Right lobe of liver (tissue), 4 donors: ENCODE measurements at regions not wholly inside any gene's neighbourhood (a gene's known extent, or its start where the extent isn't known, plus 50 kb on each side); places are given as distances from the start of the nearest gene placed in this dataset.

Source experiments
- POLR2A ChIP-seq: fragments of 450-650 bp; IDR thresholded peaks from one replicate; pipeline ENCODE4 v1.6.1; 2017; ENCODE audit warnings: antibody characterized with exemption, mild to moderate bottlenecking
- TF ChIP-seq, protein P1 (sequence below), 4 donors: fragments of 200-600 bp in 3 of 4; fragments of 450-650 bp in 1 of 4; IDR thresholded peaks; one replicate each; pipeline versions ENCODE4 v1.5.1 to v1.8.0; 2016 to 2022; ENCODE audit warnings: antibody characterized with exemption in 4 of 4, mild to moderate bottlenecking in 2 of 4
- donor health status: DM: no; HTN: no; CAD: no.
- donor health status: DM: no; HTN: no; CAD: no.
- donor health status: DM: no; HTN: yes; CAD: no.

DNA sequence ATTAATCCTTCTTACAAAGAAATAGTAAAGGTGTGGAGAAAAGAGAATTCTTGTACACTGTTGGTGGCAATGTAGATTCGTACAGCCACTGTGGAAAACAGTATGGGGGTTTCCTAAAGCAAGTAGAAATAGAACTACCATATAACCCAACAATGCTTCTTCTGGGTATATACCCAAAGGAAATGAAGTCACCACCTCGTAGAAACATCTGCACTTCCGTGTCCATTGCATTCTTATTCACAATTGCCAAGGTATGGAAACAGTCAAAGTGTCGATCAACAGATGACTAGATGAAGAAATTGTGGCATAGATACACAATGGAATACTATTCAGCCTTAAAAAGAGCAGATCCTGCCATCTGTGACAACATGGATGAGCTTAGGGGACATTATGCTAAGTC, 93.4 kb upstream of the TGIF1 start:
- TF ChIP-seq, protein P1, sequence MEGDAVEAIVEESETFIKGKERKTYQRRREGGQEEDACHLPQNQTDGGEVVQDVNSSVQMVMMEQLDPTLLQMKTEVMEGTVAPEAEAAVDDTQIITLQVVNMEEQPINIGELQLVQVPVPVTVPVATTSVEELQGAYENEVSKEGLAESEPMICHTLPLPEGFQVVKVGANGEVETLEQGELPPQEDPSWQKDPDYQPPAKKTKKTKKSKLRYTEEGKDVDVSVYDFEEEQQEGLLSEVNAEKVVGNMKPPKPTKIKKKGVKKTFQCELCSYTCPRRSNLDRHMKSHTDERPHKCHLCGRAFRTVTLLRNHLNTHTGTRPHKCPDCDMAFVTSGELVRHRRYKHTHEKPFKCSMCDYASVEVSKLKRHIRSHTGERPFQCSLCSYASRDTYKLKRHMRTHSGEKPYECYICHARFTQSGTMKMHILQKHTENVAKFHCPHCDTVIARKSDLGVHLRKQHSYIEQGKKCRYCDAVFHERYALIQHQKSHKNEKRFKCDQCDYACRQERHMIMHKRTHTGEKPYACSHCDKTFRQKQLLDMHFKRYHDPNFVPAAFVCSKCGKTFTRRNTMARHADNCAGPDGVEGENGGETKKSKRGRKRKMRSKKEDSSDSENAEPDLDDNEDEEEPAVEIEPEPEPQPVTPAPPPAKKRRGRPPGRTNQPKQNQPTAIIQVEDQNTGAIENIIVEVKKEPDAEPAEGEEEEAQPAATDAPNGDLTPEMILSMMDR (IDR thresholded peaks at IDR 0.05), result no peak
- TF ChIP-seq POLR2A, result no peak
